ENCODE measurements at regions not wholly inside any gene's neighbourhood (a gene's known extent, or its start where the extent isn't known, plus 50 kb on each side); places are given as distances from the start of the nearest gene placed in this dataset.

DNA sequence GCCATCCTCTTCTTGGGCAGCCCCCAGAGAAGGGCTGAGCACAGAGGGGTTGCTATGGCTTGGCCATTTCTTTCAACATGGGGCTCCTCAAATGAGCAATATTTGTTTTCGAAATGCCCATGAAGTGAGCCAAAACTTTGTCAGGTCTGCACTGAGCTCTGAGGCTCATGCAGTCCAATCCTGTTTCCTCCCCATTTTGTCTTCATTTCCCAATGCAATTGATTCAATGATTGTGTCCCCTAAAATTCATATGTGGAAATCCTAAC lies 60.6 kb upstream of the CD44 start:
- Histone ChIP-seq H3K4me1 (ENCODE audit: control insufficient read depth in 5 of 5, insufficient read depth in 5 of 5, low read length in 5 of 5) (peaks cover 0 to 10% (median under 1%) of the 10 kb centered on the region in 5 donors), H3K9ac (ENCODE audit: insufficient read depth in 1 of 2, low read length in 2 of 2) (no peak overlapping the region), H3K27ac (ENCODE audit: low read depth in 1 of 2, low read length in 1 of 2) (no peak overlapping the region), H3K27me3 (ENCODE audit: control insufficient read depth in 3 of 3, insufficient read depth in 3 of 3, low read length in 2 of 3) (no peaks in the 10 kb centered on the region), H3K36me3 (ENCODE audit: control insufficient read depth in 4 of 4, insufficient read depth in 4 of 4, low read length in 4 of 4) (no peaks in the 10 kb centered on the region), H3K9me3 (ENCODE audit: control insufficient read depth in 4 of 4, insufficient read depth in 3 of 4, low read length in 3 of 4) (peaks cover 0 to 1% (median 0%) of the 10 kb centered on the region in 4 donors), H3K4me3 (no peak overlapping the region)
- ATAC-seq (ENCODE audit: insufficient read depth, low FRiP score) (no peak), DNase-seq (no peak)
- 83 to 95% methylated on average over 1 of the region's 1 CpG for WGBS, 2 donors
- TF ChIP-seq, protein P1, sequence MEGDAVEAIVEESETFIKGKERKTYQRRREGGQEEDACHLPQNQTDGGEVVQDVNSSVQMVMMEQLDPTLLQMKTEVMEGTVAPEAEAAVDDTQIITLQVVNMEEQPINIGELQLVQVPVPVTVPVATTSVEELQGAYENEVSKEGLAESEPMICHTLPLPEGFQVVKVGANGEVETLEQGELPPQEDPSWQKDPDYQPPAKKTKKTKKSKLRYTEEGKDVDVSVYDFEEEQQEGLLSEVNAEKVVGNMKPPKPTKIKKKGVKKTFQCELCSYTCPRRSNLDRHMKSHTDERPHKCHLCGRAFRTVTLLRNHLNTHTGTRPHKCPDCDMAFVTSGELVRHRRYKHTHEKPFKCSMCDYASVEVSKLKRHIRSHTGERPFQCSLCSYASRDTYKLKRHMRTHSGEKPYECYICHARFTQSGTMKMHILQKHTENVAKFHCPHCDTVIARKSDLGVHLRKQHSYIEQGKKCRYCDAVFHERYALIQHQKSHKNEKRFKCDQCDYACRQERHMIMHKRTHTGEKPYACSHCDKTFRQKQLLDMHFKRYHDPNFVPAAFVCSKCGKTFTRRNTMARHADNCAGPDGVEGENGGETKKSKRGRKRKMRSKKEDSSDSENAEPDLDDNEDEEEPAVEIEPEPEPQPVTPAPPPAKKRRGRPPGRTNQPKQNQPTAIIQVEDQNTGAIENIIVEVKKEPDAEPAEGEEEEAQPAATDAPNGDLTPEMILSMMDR (IDR thresholded peaks at IDR 0.05; ENCODE audit: control extremely low read depth, extremely low read depth), result no peak

DNA sequence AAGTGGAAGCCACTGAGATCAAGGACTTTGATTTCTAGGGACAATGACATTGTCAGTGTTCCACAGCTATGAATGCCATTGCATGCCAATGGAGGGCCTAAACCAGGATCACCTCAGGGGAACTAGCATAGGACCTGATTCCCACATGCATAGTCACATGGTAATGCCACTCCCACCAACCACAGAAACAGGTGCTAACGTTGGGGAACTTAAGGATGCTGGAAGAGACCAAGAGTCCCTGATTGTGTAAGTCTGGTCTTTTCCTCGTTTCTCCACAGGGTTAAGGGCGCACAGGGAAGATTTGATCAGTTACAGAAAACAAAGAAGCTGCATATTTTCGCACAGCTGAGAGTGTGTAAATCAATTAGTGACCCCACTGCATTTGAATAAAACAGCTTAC lies 59.4 kb upstream of the CD44 start:
- no peak overlapping the region for H3K9ac ChIP-seq (ENCODE audit: insufficient read depth in 1 of 2, low read length in 2 of 2)
- peaks cover 0 to 1% (median 0%) of the 10 kb centered on the region in 4 donors for H3K9me3 ChIP-seq (ENCODE audit: control insufficient read depth in 4 of 4, insufficient read depth in 3 of 4, low read length in 3 of 4)
- WGBS, 2 donors, result 39 to 77% methylated on average over 4 of the region's 4 CpGs
- DNase-seq, result no peak
- no peak for ATAC-seq (ENCODE audit: insufficient read depth, low FRiP score)
- peaks cover 0 to 13% (median 5%) of the 10 kb centered on the region in 5 donors for H3K4me1 ChIP-seq (ENCODE audit: control insufficient read depth in 5 of 5, insufficient read depth in 5 of 5, low read length in 5 of 5)
- TF ChIP-seq, protein P1 (IDR thresholded peaks at IDR 0.05; ENCODE audit: control extremely low read depth, extremely low read depth), result no peak
- no peak overlapping the region for H3K27ac ChIP-seq (ENCODE audit: low read depth in 1 of 2, low read length in 1 of 2)
- H3K4me3 ChIP-seq, result no peak overlapping the region
- H3K36me3 ChIP-seq (ENCODE audit: control insufficient read depth in 4 of 4, insufficient read depth in 4 of 4, low read length in 4 of 4), result no peaks in the 10 kb centered on the region
- H3K27me3 ChIP-seq (ENCODE audit: control insufficient read depth in 3 of 3, insufficient read depth in 3 of 3, low read length in 2 of 3), result no peaks in the 10 kb centered on the region

DNA sequence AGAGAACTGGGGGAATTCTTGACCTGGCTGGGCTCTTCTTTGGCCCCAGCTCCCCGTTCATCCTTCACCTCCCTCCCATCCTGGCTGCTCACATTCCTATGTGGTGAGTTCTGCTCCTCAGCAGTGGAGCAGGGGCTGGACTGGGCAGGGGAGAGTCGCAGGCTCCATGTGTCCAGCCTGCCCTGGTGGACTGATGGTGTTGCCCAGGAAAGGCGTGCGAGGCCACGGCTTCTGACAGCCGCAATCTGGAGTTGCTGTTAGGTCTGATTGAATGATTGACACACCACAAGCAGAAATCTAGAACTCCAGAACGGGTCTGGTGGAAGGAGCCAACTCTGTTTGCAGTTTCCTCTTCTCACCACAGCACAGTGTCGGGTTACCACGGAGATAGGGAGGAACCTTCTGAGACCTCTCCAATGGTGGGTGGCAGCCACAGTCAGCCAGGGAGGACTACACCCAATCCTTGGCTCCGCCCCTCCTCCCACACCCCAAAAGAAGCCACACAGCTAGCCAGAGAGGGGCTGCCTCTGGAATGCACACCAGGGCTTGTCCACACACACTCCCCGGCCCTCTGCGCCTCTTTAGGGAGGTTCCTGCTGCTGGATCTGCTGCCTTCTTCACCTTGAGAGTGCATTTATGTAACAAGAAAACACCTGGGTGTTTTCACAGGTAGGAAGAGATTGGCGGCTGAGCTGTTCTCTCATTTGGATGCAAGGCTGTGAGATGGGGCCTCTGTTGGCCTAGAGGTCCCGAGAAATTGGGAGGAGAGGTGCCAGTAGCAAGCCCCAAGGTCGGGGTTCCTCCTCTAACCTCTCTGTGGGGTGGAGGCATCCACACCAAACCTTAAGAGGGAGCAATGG lies 56.4 kb upstream of the CD44 start:
- H3K36me3 ChIP-seq (ENCODE audit: control insufficient read depth in 4 of 4, insufficient read depth in 4 of 4, low read length in 4 of 4), result no peaks in the 10 kb centered on the region
- H3K27me3 ChIP-seq (ENCODE audit: control insufficient read depth in 3 of 3, insufficient read depth in 3 of 3, low read length in 2 of 3), result no peaks in the 10 kb centered on the region
- DNase-seq (peak; percentile 44 to 57 (median 45)), ATAC-seq (ENCODE audit: insufficient read depth, low FRiP score) (peak; percentile 78)
- H3K27ac ChIP-seq (ENCODE audit: low read depth in 1 of 2, low read length in 1 of 2), result peak overlapping the region in 1 of 2 donors; percentile 93
- peaks cover 0 to 1% (median 0%) of the 10 kb centered on the region in 4 donors for H3K9me3 ChIP-seq (ENCODE audit: control insufficient read depth in 4 of 4, insufficient read depth in 3 of 4, low read length in 3 of 4)
- 40 to 50% methylated on average over 15 of the region's 15 CpGs for WGBS, 2 donors
- TF ChIP-seq, protein P1 (IDR thresholded peaks at IDR 0.05; ENCODE audit: control extremely low read depth, extremely low read depth), result no peak
- H3K4me3 ChIP-seq, result no peak overlapping the region
- no peak overlapping the region for H3K9ac ChIP-seq (ENCODE audit: insufficient read depth in 1 of 2, low read length in 2 of 2)
- peaks cover 0 to 27% (median 13%) of the 10 kb centered on the region in 5 donors for H3K4me1 ChIP-seq (ENCODE audit: control insufficient read depth in 5 of 5, insufficient read depth in 5 of 5, low read length in 5 of 5)

DNA sequence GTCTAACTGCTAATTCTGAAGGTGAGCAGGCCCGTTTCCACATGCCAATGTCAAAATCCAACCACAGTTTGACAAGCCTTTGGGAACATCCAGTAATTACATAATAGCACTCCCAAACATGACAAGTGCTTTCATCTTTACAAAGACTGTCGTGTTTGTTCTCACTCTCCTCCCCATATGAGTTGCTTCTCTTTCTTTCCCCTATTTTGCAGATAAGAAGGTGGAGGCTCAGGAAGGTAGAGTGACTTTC lies 55.9 kb upstream of the CD44 start:
- Histone ChIP-seq H3K27me3 (ENCODE audit: control insufficient read depth in 3 of 3, insufficient read depth in 3 of 3, low read length in 2 of 3) (no peaks in the 10 kb centered on the region), H3K27ac (ENCODE audit: low read depth in 1 of 2, low read length in 1 of 2) (peak overlapping the region in 1 of 2 donors; percentile 93), H3K9ac (ENCODE audit: insufficient read depth in 1 of 2, low read length in 2 of 2) (no peak overlapping the region), H3K4me3 (no peak overlapping the region), H3K4me1 (ENCODE audit: control insufficient read depth in 5 of 5, insufficient read depth in 5 of 5, low read length in 5 of 5) (peaks cover 0 to 32% (median 16%) of the 10 kb centered on the region in 5 donors), H3K9me3 (ENCODE audit: control insufficient read depth in 4 of 4, insufficient read depth in 3 of 4, low read length in 3 of 4) (peaks cover 0 to 1% (median 0%) of the 10 kb centered on the region in 4 donors), H3K36me3 (ENCODE audit: control insufficient read depth in 4 of 4, insufficient read depth in 4 of 4, low read length in 4 of 4) (no peaks in the 10 kb centered on the region)
- TF ChIP-seq, protein P1 (IDR thresholded peaks at IDR 0.05; ENCODE audit: control extremely low read depth, extremely low read depth), result no peak
- WGBS, 2 donors, result 28 to 39% methylated on average over 2 of the region's 2 CpGs
- ATAC-seq (ENCODE audit: insufficient read depth, low FRiP score) (no peak), DNase-seq (no peak)

Measured in lung (tissue), 11 donors.